Keratinocyte (primary cell): ENCODE measurements at regions not wholly inside any gene's neighbourhood (a gene's known extent, or its start where the extent isn't known, plus 50 kb on each side); places are given as distances from the start of the nearest gene placed in this dataset.

Experiments used
- DNase-seq: peaks from one replicate; pipeline ENCODE4 v3.0.0-alpha.2; 2011; ENCODE audit warnings: low read depth, missing footprints, low spot score
- FAIRE-seq: peaks from 2 replicates; lab custom pipeline; 2011; peaks lifted over from hg19 to GRCh38; lab: Jason Lieb, UNC
- H2AFZ ChIP-seq: 2 replicates; pipeline ENCODE4 v1.6.0; 2012; ENCODE audit warnings: low read length, control low read depth, inconsistent platforms; ENCODE audit not compliant: control insufficient read depth
- H3K27ac ChIP-seq: 2 replicates; pipeline ENCODE4 v1.5.1; 2011; ENCODE audit warnings: low read length; ENCODE audit not compliant: control insufficient read depth, insufficient read depth
- H3K27me3 ChIP-seq: 3 replicates; pipeline ENCODE4 v1.6.0; 2011; ENCODE audit warnings: low read length; ENCODE audit not compliant: control insufficient read depth, insufficient read depth; ENCODE audit errors: extremely low read depth
- H3K36me3 ChIP-seq, 2 experiments: 2 replicates in 1 of 2; 3 replicates in 1 of 2; pipeline ENCODE4 v1.5.1; 2011; ENCODE audit warnings: low read length in 2 of 2, mild to moderate bottlenecking in 1 of 2; ENCODE audit not compliant: control insufficient read depth in 2 of 2, insufficient read depth in 2 of 2; ENCODE audit errors: extremely low read depth in 1 of 2
- H3K4me1 ChIP-seq: 3 replicates; pipeline ENCODE4 v1.5.1; 2011; ENCODE audit warnings: low read length; ENCODE audit not compliant: control insufficient read depth, insufficient read depth; ENCODE audit errors: extremely low read depth
- H3K4me2 ChIP-seq: 3 replicates; pipeline ENCODE4 v1.6.0; 2011; ENCODE audit warnings: low read depth, low read length; ENCODE audit not compliant: control insufficient read depth, insufficient read depth; ENCODE audit errors: extremely low read depth
- H3K4me3 ChIP-seq, 3 experiments: fragments of 200-600 bp in 1 of 3; sonication (generic) in 1 of 3; 2 replicates in 2 of 3; 3 replicates in 1 of 3; pipeline ENCODE4 v1.5.1; 2011 to 2016; ENCODE audit warnings: low read length in 3 of 3, mild to moderate bottlenecking in 3 of 3, control low read depth in 2 of 3, inconsistent platforms in 1 of 3, low read depth in 1 of 3, mixed read lengths in 1 of 3, mixed run types in 1 of 3, moderate library complexity in 1 of 3; ENCODE audit not compliant: control insufficient read depth in 2 of 3, insufficient read depth in 2 of 3; ENCODE audit errors: extremely low read depth in 1 of 3
- H3K79me2 ChIP-seq: 2 replicates; pipeline ENCODE4 v1.6.0; 2012; ENCODE audit warnings: low read length; ENCODE audit not compliant: control insufficient read depth, insufficient read depth
- H3K9ac ChIP-seq: 3 replicates; pipeline ENCODE4 v1.6.0; 2011; ENCODE audit warnings: low read length; ENCODE audit not compliant: control insufficient read depth, insufficient read depth; ENCODE audit errors: extremely low read depth
- H3K9me1 ChIP-seq: 3 replicates; pipeline ENCODE4 v1.6.0; 2011; ENCODE audit warnings: low read length; ENCODE audit not compliant: control insufficient read depth, insufficient read depth; ENCODE audit errors: extremely low read depth
- H3K9me3 ChIP-seq: 2 replicates; pipeline ENCODE4 v1.5.1; 2012; ENCODE audit warnings: low read depth, low read length; ENCODE audit not compliant: control insufficient read depth
- H4K20me1 ChIP-seq: 3 replicates; pipeline ENCODE4 v1.6.0; 2011; ENCODE audit warnings: low read length; ENCODE audit not compliant: control insufficient read depth, insufficient read depth; ENCODE audit errors: extremely low read depth
- EZH2 ChIP-seq: IDR thresholded peaks from one replicate; pipeline ENCODE4 v1.6.1; 2012; ENCODE audit warnings: inconsistent platforms, mild to moderate bottlenecking, low read length, moderate library complexity
- dilution Hi-C: fragments of 300-500 bp; cut with MboI; formaldehyde crosslinking; loops from one replicate; pipeline ENCODE4 v1.7.0; 2020; ENCODE audit warnings: low sequenced_read_pairs; ENCODE audit not compliant: extremely low pct_ligation_motif_present
- TF ChIP-seq, protein P1 (sequence below), 3 experiments: IDR thresholded peaks in 1 of 3; conservative IDR thresholded peaks in 1 of 3; optimal IDR thresholded peaks in 1 of 3; 2 replicates in 2 of 3; 3 replicates in 1 of 3; pipeline versions ENCODE3 to v1.5.1; 2011; ENCODE audit warnings: low read length in 3 of 3, mild to moderate bottlenecking in 3 of 3, moderate library complexity in 2 of 3, control low read depth in 1 of 3, inconsistent platforms in 1 of 3; ENCODE audit not compliant: insufficient read depth in 2 of 3; ENCODE audit errors: extremely low read depth in 1 of 3

DNA sequence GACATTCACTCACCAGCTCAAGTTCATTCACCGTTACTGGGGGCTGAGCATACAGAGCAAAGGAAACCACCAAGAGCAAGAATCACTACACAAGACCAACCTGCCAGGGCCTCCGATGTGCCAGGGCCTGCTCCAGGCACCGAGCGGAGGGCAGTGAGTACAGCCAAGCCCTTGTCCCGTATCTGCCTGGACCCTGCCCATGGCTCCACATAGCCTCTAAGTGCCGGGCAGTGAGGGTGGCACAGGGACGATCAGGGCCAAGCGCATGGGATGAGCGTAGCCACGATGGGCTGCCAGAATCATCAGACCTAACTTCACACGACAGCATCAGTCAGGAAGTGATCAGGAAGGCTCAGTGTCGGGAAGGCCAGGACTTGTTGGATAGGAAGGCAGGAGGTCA, 199.6 kb downstream of the BCL11B start:
- Histone ChIP-seq H3K9ac (no peak overlapping the region), H3K79me2 (no peaks in the 10 kb centered on the region), H3K27me3 (no peaks in the 10 kb centered on the region), H2AFZ (no peak overlapping the region), H3K4me3 (no peak overlapping the region), H3K4me2 (no peak overlapping the region), H3K9me3 (no peaks in the 10 kb centered on the region), H3K9me1 (no peaks in the 10 kb centered on the region), H4K20me1 (no peaks in the 10 kb centered on the region), H3K27ac (no peak overlapping the region), H3K36me3 (no peaks in the 10 kb centered on the region), H3K4me1 (no peaks in the 10 kb centered on the region)
- DNase-seq (no peak), FAIRE-seq (no peak)
- dilution Hi-C loops: no loop called here
- TF ChIP-seq EZH2: no peak
- TF ChIP-seq, protein P1, sequence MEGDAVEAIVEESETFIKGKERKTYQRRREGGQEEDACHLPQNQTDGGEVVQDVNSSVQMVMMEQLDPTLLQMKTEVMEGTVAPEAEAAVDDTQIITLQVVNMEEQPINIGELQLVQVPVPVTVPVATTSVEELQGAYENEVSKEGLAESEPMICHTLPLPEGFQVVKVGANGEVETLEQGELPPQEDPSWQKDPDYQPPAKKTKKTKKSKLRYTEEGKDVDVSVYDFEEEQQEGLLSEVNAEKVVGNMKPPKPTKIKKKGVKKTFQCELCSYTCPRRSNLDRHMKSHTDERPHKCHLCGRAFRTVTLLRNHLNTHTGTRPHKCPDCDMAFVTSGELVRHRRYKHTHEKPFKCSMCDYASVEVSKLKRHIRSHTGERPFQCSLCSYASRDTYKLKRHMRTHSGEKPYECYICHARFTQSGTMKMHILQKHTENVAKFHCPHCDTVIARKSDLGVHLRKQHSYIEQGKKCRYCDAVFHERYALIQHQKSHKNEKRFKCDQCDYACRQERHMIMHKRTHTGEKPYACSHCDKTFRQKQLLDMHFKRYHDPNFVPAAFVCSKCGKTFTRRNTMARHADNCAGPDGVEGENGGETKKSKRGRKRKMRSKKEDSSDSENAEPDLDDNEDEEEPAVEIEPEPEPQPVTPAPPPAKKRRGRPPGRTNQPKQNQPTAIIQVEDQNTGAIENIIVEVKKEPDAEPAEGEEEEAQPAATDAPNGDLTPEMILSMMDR (optimal IDR thresholded peaks at IDR 0.05 in 1 of 3, IDR thresholded peaks at IDR 0.05 in 1 of 3, conservative IDR thresholded peaks at IDR 0.05 in 1 of 3; ENCODE audit: extremely low read depth in 1 of 3, insufficient read depth in 2 of 3, low read length in 3 of 3): no peak

DNA sequence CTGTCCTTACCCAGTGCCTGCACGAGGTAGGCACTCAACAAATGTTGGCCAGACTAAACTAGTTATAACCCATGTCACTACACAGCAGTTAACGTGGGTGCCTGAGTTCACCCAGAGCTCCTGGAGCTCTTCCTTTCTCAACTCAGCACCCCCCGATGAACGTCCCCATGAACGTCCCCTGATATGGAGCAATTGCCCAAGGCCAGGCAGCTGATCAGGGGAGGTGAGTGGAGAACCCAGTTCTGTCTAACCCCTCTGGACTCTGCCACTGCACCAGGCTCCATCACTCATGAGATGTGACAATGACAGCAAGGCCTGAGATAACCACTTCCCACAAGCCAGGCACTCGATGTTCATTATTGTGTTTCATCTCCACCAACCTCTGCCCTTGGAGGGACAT, 199.0 kb downstream of the BCL11B start:
- no peaks in the 10 kb centered on the region for H3K79me2 ChIP-seq
- H3K27me3 ChIP-seq: no peaks in the 10 kb centered on the region
- TF ChIP-seq EZH2: no peak
- TF ChIP-seq, protein P1 (optimal IDR thresholded peaks at IDR 0.05 in 1 of 3, IDR thresholded peaks at IDR 0.05 in 1 of 3, conservative IDR thresholded peaks at IDR 0.05 in 1 of 3; ENCODE audit: extremely low read depth in 1 of 3, insufficient read depth in 2 of 3, low read length in 3 of 3): no peak
- no peaks in the 10 kb centered on the region for H3K9me1 ChIP-seq
- no peaks in the 10 kb centered on the region for H3K4me1 ChIP-seq
- H3K27ac ChIP-seq: no peak overlapping the region
- no peaks in the 10 kb centered on the region for H3K9me3 ChIP-seq
- no peaks in the 10 kb centered on the region for H4K20me1 ChIP-seq
- no peak overlapping the region for H3K9ac ChIP-seq
- DNase-seq: no peak
- H3K4me3 ChIP-seq: no peak overlapping the region
- H3K36me3 ChIP-seq: no peaks in the 10 kb centered on the region
- H3K4me2 ChIP-seq: no peak overlapping the region
- FAIRE-seq: no peak
- dilution Hi-C loops: no loop called here
- no peak overlapping the region for H2AFZ ChIP-seq
